PC-9 (cell line): ENCODE measurements at regions not wholly inside any gene's neighbourhood (a gene's known extent, or its start where the extent isn't known, plus 50 kb on each side); places are given as distances from the start of the nearest gene placed in this dataset.
"Not testable (repeated sequence)": the region's sequence is repeated elsewhere in the genome, so short reads cannot be mapped to it uniquely, and the experiment has no call there.

ENCODE experiments used
- BruUV-seq: library from RNA; stranded (reverse); fragments of 400-500 nt; replicated peaks from 2 replicates; lab custom pipeline; 2021; lab: Mats Ljungman, UMichigan
- CTCF ChIA-PET: fragments of 300-600 bp; sonication (Branson Sonifier 250); formaldehyde crosslinking; loops from one replicate; lab custom pipeline; 2022; ENCODE audit warnings: antibody characterized with exemption; lab: Charles Lee
- POLR2A ChIA-PET: fragments of 300-600 bp; sonication (Branson Sonifier 250); formaldehyde crosslinking; loops from one replicate; lab custom pipeline; 2022; ENCODE audit warnings: antibody characterized with exemption; ENCODE audit not compliant: unreplicated experiment; lab: Charles Lee
- DNase-seq, 2 experiments: peaks; one replicate each; pipeline versions ENCODE4 v3.0.0 to v3.0.0-alpha.2; 2015 to 2022; ENCODE audit warnings: mixed read lengths in 1 of 2
- H2AFZ ChIP-seq: fragments of 200-600 bp; sonication (generic); 2 replicates; pipeline ENCODE4 v1.8.1; 2017; ENCODE audit warnings: antibody characterized with exemption
- H3F3A ChIP-seq: fragments of 200-600 bp; sonication (generic); 2 replicates; pipeline ENCODE4 v1.8.1; 2017; ENCODE audit warnings: antibody characterized with exemption, mild to moderate bottlenecking, low read depth; ENCODE audit not compliant: insufficient read depth
- H3K27ac ChIP-seq: fragments of 200-600 bp; sonication (generic); 2 replicates; pipeline ENCODE4 v1.6.1; 2016; ENCODE audit warnings: mixed run types
- H3K27me3 ChIP-seq: fragments of 200-600 bp; sonication (generic); 2 replicates; pipeline ENCODE4 v1.6.1; 2016; ENCODE audit warnings: low read depth, mixed run types; ENCODE audit not compliant: insufficient read depth
- H3K36me3 ChIP-seq: fragments of 200-600 bp; sonication (generic); 2 replicates; pipeline ENCODE4 v1.6.1; 2016; ENCODE audit warnings: low read depth, mixed run types
- H3K4me1 ChIP-seq: fragments of 200-600 bp; sonication (generic); replicated peaks from 2 replicates; pipeline ENCODE4 v1.6.1; 2016; ENCODE audit warnings: mixed run types; ENCODE audit not compliant: insufficient read depth
- H3K4me2 ChIP-seq: fragments of 200-600 bp; sonication (generic); 2 replicates; pipeline ENCODE4 v1.6.1; 2017; ENCODE audit warnings: mixed run types
- H3K4me3 ChIP-seq: fragments of 200-600 bp; sonication (generic); 2 replicates; pipeline ENCODE4 v1.6.1; 2016; ENCODE audit warnings: mixed run types
- H3K79me2 ChIP-seq: fragments of 200-600 bp; sonication (generic); 2 replicates; pipeline ENCODE4 v1.6.1; 2017; ENCODE audit warnings: low read depth, mixed run types
- H3K9me2 ChIP-seq: fragments of 200-600 bp; sonication (generic); 2 replicates; pipeline ENCODE4 v1.8.1; 2017; ENCODE audit warnings: mild to moderate bottlenecking; ENCODE audit not compliant: insufficient read depth
- H3K9me3 ChIP-seq: fragments of 200-600 bp; sonication (generic); 2 replicates; pipeline ENCODE4 v1.8.1; 2016; ENCODE audit warnings: low read depth; ENCODE audit not compliant: insufficient read depth
- H4K20me1 ChIP-seq: fragments of 200-600 bp; sonication (generic); 2 replicates; pipeline ENCODE4 v1.8.1; 2017; ENCODE audit not compliant: insufficient read depth
- CTCF ChIP-seq: fragments of 200-600 bp; sonication (generic); conservative IDR thresholded peaks from 2 replicates; pipeline ENCODE4 v1.6.1; 2017; ENCODE audit warnings: mixed run types, antibody characterized with exemption, mild to moderate bottlenecking, moderate library complexity
- EZH2 ChIP-seq: fragments of 200-600 bp; sonication (generic); IDR thresholded peaks from 2 replicates; pipeline ENCODE4 v1.8.0; 2017; ENCODE audit warnings: antibody characterized with exemption, low read depth
- intact Hi-C: fragments of 100-400 bp; cut with micrococcal nuclease; formaldehyde crosslinking; loops from one replicate; pipeline ENCODE4 v1.10.0; 2022; ENCODE audit not compliant: unreplicated experiment

- POLR2A ChIA-PET, result no interaction called here
- no peaks in the 10 kb centered on the region for H3F3A ChIP-seq
- no peak overlapping the region for H3K27ac ChIP-seq
- no peaks in the 10 kb centered on the region for H3K79me2 ChIP-seq
- H3K4me1 ChIP-seq, result no peaks in the 10 kb centered on the region
- no peaks in the 10 kb centered on the region for H4K20me1 ChIP-seq
- CTCF ChIA-PET, result interaction anchor here (0.6 kb wide), 1 partner anchor 301 kb away, joined by 5 read pairs; no protein-coding TSS in a partner anchor
- DNase-seq, result no peak
- no peaks in the 10 kb centered on the region for H3K36me3 ChIP-seq
- TF ChIP-seq CTCF, result no peak
- H3K27me3 ChIP-seq, result peaks cover 56% of the 10 kb centered on the region
- BruUV-seq, result no TSS peak
- H3K4me3 ChIP-seq, result no peak overlapping the region
- intact Hi-C loops, result no loop called here
- no peaks in the 10 kb centered on the region for H3K9me3 ChIP-seq
- no peak overlapping the region for H3K4me2 ChIP-seq
- H2AFZ ChIP-seq, result no peak overlapping the region
- no peaks in the 10 kb centered on the region for H3K9me2 ChIP-seq
Measured at GRCh38 chr1:181185461-181185860, 97.0 kb downstream of the IER5 start.

DNA sequence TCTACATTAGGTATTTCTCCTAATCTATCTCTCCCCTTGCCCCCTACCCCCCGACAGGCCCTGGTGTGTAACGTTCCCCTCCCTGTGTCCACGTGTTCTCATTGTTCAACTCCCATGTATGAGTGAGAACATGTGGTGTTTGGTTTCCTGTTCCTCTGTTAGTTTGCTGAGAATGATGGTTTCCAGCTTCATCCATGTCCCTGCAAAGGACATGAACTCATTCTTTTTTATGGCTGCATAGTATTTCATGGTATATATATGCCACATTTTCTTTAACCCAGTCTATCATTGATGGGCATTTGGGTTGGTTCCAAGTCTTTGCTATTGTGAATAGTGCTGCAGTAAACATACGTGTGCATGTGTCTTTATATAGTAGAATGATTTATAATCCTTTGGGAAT, 97.6 kb downstream of the IER5 start:
- H3K79me2 ChIP-seq, H3K9me3 ChIP-seq, H3K36me3 ChIP-seq, H2AFZ ChIP-seq, H4K20me1 ChIP-seq, CTCF ChIA-PET, H3K9me2 ChIP-seq, H3K27ac ChIP-seq, DNase-seq, intact Hi-C loops, BruUV-seq, H3K4me1 ChIP-seq, H3F3A ChIP-seq, H3K4me2 ChIP-seq, H3K4me3 ChIP-seq: not testable (repeated sequence)
- POLR2A ChIA-PET, result interaction anchor here (0.6 kb wide), 1 partner anchor 162 kb away, joined by 3 read pairs; no protein-coding TSS in a partner anchor
- peaks cover 51% of the 10 kb centered on the region for H3K27me3 ChIP-seq

DNA sequence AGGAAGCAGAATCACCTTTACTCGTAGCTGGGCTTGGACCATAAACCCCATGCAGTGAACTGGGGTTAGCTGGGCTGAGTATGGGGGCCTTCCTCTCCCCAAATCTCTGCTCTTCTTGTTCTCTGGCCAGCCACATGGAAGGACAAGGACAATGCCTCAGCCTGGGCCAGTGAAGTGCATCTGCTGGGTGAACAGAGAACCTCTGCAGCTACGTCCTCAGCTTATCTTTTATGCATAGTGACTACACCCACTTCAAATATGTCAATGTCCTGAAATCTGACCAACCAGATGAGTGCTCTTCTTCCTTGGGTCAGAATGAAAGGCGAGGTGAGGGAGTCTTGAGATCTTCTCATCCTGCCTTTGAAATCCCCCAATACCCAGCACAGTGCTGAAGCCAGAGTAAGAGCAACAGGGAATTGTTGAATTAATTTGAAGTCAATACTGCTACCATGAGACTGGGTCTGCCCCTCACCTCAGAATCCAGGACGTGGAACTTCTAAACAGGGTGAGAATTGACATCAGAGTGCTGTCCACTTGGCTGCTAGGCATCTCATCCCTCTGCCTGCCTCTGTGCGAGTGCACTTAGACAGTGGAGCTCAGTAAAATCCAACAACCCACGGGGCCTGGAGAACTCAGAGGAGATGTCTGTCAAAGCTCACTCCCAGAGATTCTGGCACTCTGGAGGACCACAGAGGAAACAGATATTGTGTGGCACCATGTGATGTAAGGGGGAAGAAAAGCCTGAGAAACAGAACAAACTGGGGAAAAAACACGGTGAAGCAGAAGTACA, 99.0 kb downstream of the IER5 start:
- H4K20me1 ChIP-seq, result no peaks in the 10 kb centered on the region
- POLR2A ChIA-PET, result no interaction called here
- intact Hi-C loops, result no loop called here

More for the DNA sequence above, 99.0 kb downstream of the IER5 start:
- H3K9me3 ChIP-seq, result no peaks in the 10 kb centered on the region
- no peak for TF ChIP-seq EZH2
- no peak for TF ChIP-seq CTCF
- H3K4me1 ChIP-seq, result no peaks in the 10 kb centered on the region
- H3K27ac ChIP-seq, result no peak overlapping the region
- DNase-seq, result no peak
- H3K4me3 ChIP-seq, result no peak overlapping the region
- no peaks in the 10 kb centered on the region for H3F3A ChIP-seq
- CTCF ChIA-PET, result interaction anchor here (1.3 kb wide), 1 partner anchor 237 kb away, joined by 3 read pairs; no protein-coding TSS in a partner anchor
- H2AFZ ChIP-seq, result no peak overlapping the region
- no peaks in the 10 kb centered on the region for H3K9me2 ChIP-seq
- BruUV-seq, result no TSS peak
- H3K4me2 ChIP-seq, result no peak overlapping the region
- H3K27me3 ChIP-seq, result peaks cover 57% of the 10 kb centered on the region
- H3K79me2 ChIP-seq, result no peaks in the 10 kb centered on the region
- H3K36me3 ChIP-seq, result no peaks in the 10 kb centered on the region
